HCT116 (cell line): ENCODE measurements at regions not wholly inside any gene's neighbourhood (a gene's known extent, or its start where the extent isn't known, plus 50 kb on each side); places are given as distances from the start of the nearest gene placed in this dataset.

ENCODE experiments used
- ATAC-seq: fragments of 200-7000 bp; cut with Tn5 transposase; 2 replicates; pipeline ENCODE4 v1.9.1; 2020; ENCODE audit warnings: mild to moderate bottlenecking, moderate library complexity
- BruUV-seq: library from RNA; stranded (reverse); fragments of 400-500 nt; replicated peaks from 2 replicates; lab custom pipeline; 2021; lab: Mats Ljungman, UMichigan
- CTCF ChIA-PET: fragments of 300-600 bp; sonication (Branson Sonifier 250); formaldehyde crosslinking; loops from one replicate; lab custom pipeline; 2021; ENCODE audit warnings: antibody characterized with exemption; lab: Charles Lee
- POLR2A ChIA-PET: fragments of 300-600, 350-600 bp; sonication (Branson Sonifier 250); formaldehyde crosslinking; loops from one replicate; lab custom pipeline; 2021; ENCODE audit warnings: antibody characterized with exemption; lab: Charles Lee
- RAD21 ChIA-PET, 2 experiments: fragments of 300-600 bp; sonication (Branson Sonifier 250); formaldehyde crosslinking; loops; one replicate each; lab custom pipeline; 2023; ENCODE audit warnings: low total read pairs in 2 of 2; ENCODE audit not compliant: uncharacterized antibody in 2 of 2, unreplicated experiment in 2 of 2, low non-redundant PET in 1 of 2; lab: Charles Lee
- DNase-seq: peaks from one replicate; pipeline ENCODE4 v3.0.0-alpha.2; 2010; ENCODE audit warnings: low read depth, low spot score
- H2AFZ ChIP-seq: fragments of 200-600 bp; shearing (Covaris generic), sonication (generic); 2 replicates; pipeline ENCODE4 v1.6.1; 2017; ENCODE audit warnings: low read depth, mixed run types, mixed read lengths, antibody characterized with exemption, low read length; ENCODE audit not compliant: poor library complexity, severe bottlenecking
- H3K27ac ChIP-seq: 2 replicates; pipeline ENCODE4 v1.5.1; 2012; ENCODE audit warnings: low read depth, low read length
- H3K27me3 ChIP-seq: fragments of 200-600 bp; sonication (generic); 2 replicates; pipeline ENCODE4 v1.6.1; 2016; ENCODE audit warnings: mixed run types, low read length, mixed read lengths; ENCODE audit not compliant: insufficient read depth
- H3K36me3 ChIP-seq, 2 experiments: fragments of 200-500 bp in 1 of 2; fragments of 200-600 bp in 1 of 2; sonication (Bioruptor generic) in 1 of 2; sonication (generic) in 1 of 2; 2 replicates each; pipeline versions ENCODE4 v1.5.1 to v1.6.1; 2014 to 2016; ENCODE audit warnings: low read length in 2 of 2, inconsistent platforms in 1 of 2, mixed read lengths in 1 of 2, mixed run types in 1 of 2; ENCODE audit not compliant: insufficient read depth in 2 of 2, control insufficient read depth in 1 of 2
- H3K4me1 ChIP-seq, 2 experiments: fragments of 200-600 bp in 1 of 2; sonication (generic) in 1 of 2; 2 replicates each; pipeline versions ENCODE4 v1.5.1 to v1.6.1; 2012 to 2017; ENCODE audit warnings: low read length in 2 of 2, inconsistent platforms in 1 of 2, mild to moderate bottlenecking in 1 of 2, mixed read lengths in 1 of 2, mixed run types in 1 of 2, moderate library complexity in 1 of 2; ENCODE audit not compliant: insufficient read depth in 2 of 2, control insufficient read depth in 1 of 2
- H3K4me2 ChIP-seq: fragments of 200-600 bp; sonication (generic); 2 replicates; pipeline ENCODE4 v1.6.1; 2017; ENCODE audit warnings: mixed run types, low read length, mixed read lengths
- H3K4me3 ChIP-seq, 2 experiments: fragments of 200-600 bp in 1 of 2; sonication (generic) in 1 of 2; replicated peaks in 1 of 2; 2 replicates each; pipeline ENCODE4 v1.5.1; 2011 to 2016; ENCODE audit warnings: low read length in 2 of 2, control low read depth in 1 of 2, low read depth in 1 of 2, mild to moderate bottlenecking in 1 of 2, mixed read lengths in 1 of 2, mixed run types in 1 of 2
- H3K79me2 ChIP-seq: fragments of 200-600 bp; sonication (generic); 2 replicates; pipeline ENCODE4 v1.6.1; 2017; ENCODE audit warnings: mild to moderate bottlenecking, mixed run types, low read length, moderate library complexity, mixed read lengths; ENCODE audit not compliant: insufficient read depth
- H3K9ac ChIP-seq: fragments of 200-600 bp; sonication (generic); 2 replicates; pipeline ENCODE4 v1.6.1; 2016; ENCODE audit warnings: low read length, mixed read lengths
- H3K9me2 ChIP-seq: fragments of 200-600 bp; sonication (generic), shearing (Covaris generic); 2 replicates; pipeline ENCODE4 v1.6.1; 2017; ENCODE audit warnings: mixed run types, mild to moderate bottlenecking, moderate library complexity; ENCODE audit not compliant: insufficient read depth
- H3K9me3 ChIP-seq, 2 experiments: fragments of 200-500 bp in 1 of 2; fragments of 200-600 bp in 1 of 2; sonication (Bioruptor generic) in 1 of 2; sonication (generic) in 1 of 2; 2 replicates each; pipeline ENCODE4 v1.6.1; 2014 to 2017; ENCODE audit warnings: low read length in 2 of 2, mixed read lengths in 2 of 2, inconsistent platforms in 1 of 2, low read depth in 1 of 2, mild to moderate bottlenecking in 1 of 2, mixed run types in 1 of 2, moderate library complexity in 1 of 2; ENCODE audit not compliant: control insufficient read depth in 1 of 2, insufficient read depth in 1 of 2
- H4K20me1 ChIP-seq: fragments of 200-600 bp; sonication (generic), shearing (Covaris generic); 2 replicates; pipeline ENCODE4 v1.6.1; 2017; ENCODE audit warnings: mixed run types, mild to moderate bottlenecking, moderate library complexity; ENCODE audit not compliant: insufficient read depth
- CEBPB ChIP-seq: IDR thresholded peaks from 2 replicates; pipeline ENCODE4 v1.6.1; 2012; ENCODE audit warnings: low read depth
- EGR1 ChIP-seq: IDR thresholded peaks from 2 replicates; pipeline ENCODE4 v1.6.1; 2012; ENCODE audit warnings: low read depth
- EZH2 ChIP-seq: fragments of 200-600 bp; sonication (generic); IDR thresholded peaks from 2 replicates; pipeline ENCODE4 v1.6.1; 2017; ENCODE audit warnings: antibody characterized with exemption, mixed run types
- MAX ChIP-seq: IDR thresholded peaks from 2 replicates; pipeline ENCODE4 v1.6.1; 2012
- REST ChIP-seq: IDR thresholded peaks from 2 replicates; pipeline ENCODE4 v1.6.1; 2012; ENCODE audit warnings: low read depth
- SIN3A ChIP-seq: IDR thresholded peaks from 2 replicates; pipeline ENCODE4 v1.6.1; 2012; ENCODE audit warnings: low read depth
- YY1 ChIP-seq: IDR thresholded peaks from 2 replicates; pipeline ENCODE4 v1.6.1; 2011; ENCODE audit warnings: low read length, low read depth, moderate library complexity, mild to moderate bottlenecking; ENCODE audit not compliant: insufficient replicate concordance; ENCODE audit errors: extremely low read depth
- ZBTB33 ChIP-seq: IDR thresholded peaks from 2 replicates; pipeline ENCODE4 v1.6.1; 2011; ENCODE audit warnings: mild to moderate bottlenecking, low read length, moderate library complexity; ENCODE audit not compliant: insufficient replicate concordance; ENCODE audit errors: extremely low read depth
- ZNF274 ChIP-seq: fragments of 200-500 bp; sonication (Bioruptor generic); IDR thresholded peaks from 2 replicates; pipeline ENCODE4 v1.6.1; 2014; ENCODE audit warnings: mild to moderate bottlenecking, low read depth, low read length, inconsistent platforms
- intact Hi-C: fragments of 100-400 bp; cut with micrococcal nuclease; formaldehyde crosslinking; loops from 2 replicates; pipeline ENCODE4 v1.10.0; 2022

GRCh38 chr14:98605043-98605442 lies 667.0 kb downstream of the BCL11B start (continued):
- TF ChIP-seq ZNF274 (no peak), ZBTB33 (no peak)

GRCh38 chr14:98606041-98606640 lies 665.9 kb downstream of the BCL11B start:
- Histone ChIP-seq H2AFZ (no peak overlapping the region), H3K4me2 (no peak overlapping the region), H3K9ac (no peak overlapping the region), H3K9me3 (no peaks in the 10 kb centered on the region), H3K4me1 (no peaks in the 10 kb centered on the region), H3K27me3 (no peaks in the 10 kb centered on the region), H3K9me2 (no peaks in the 10 kb centered on the region), H3K36me3 (no peaks in the 10 kb centered on the region), H3K27ac (no peak overlapping the region), H3K4me3 (no peak overlapping the region), H3K79me2 (no peaks in the 10 kb centered on the region), H4K20me1 (no peaks in the 10 kb centered on the region)
- CTCF ChIA-PET, result no interaction called here
- DNase-seq (no peak), ATAC-seq (no peak)
- POLR2A ChIA-PET, result no interaction called here
- TF ChIP-seq MAX (no peak), YY1 (no peak)
- RAD21 ChIA-PET, result no interaction called here
- intact Hi-C loops, result no loop called here
- BruUV-seq, result no TSS peak

- H3K9me3 ChIP-seq, result no peaks in the 10 kb centered on the region
- no peak overlapping the region for H3K9ac ChIP-seq
- no peaks in the 10 kb centered on the region for H3K36me3 ChIP-seq
- H3K9me2 ChIP-seq, result no peaks in the 10 kb centered on the region
- intact Hi-C loops, result no loop called here
- no peaks in the 10 kb centered on the region for H3K4me1 ChIP-seq
- no peak for TF ChIP-seq EGR1
- TF ChIP-seq YY1, result no peak
- no peak for TF ChIP-seq REST
- TF ChIP-seq SIN3A, result no peak
- no peak for TF ChIP-seq CEBPB
- TF ChIP-seq EZH2, result no peak
- no peak for TF ChIP-seq MAX
- no peak overlapping the region for H3K4me3 ChIP-seq
- DNase-seq, result no peak
- ChIA-PET RAD21 (no interaction called here), CTCF (no interaction called here), POLR2A (no interaction called here)
- ATAC-seq, result no peak
- no peak overlapping the region for H2AFZ ChIP-seq
- H3K27ac ChIP-seq, result no peak overlapping the region
- no peaks in the 10 kb centered on the region for H3K79me2 ChIP-seq
- H4K20me1 ChIP-seq, result no peaks in the 10 kb centered on the region
- no TSS peak for BruUV-seq
- H3K27me3 ChIP-seq, result no peaks in the 10 kb centered on the region
- no peak overlapping the region for H3K4me2 ChIP-seq
Measured at GRCh38 chr14:98606816-98607215, 665.2 kb downstream of the BCL11B start.
